Left renal pelvis (tissue), 4 donors: ENCODE measurements at regions not wholly inside any gene's neighbourhood (a gene's known extent, or its start where the extent isn't known, plus 50 kb on each side); places are given as distances from the start of the nearest gene placed in this dataset.

Experiments used
- DNase-seq, 4 donors: peaks; one replicate each; pipeline ENCODE4 v3.0.0-alpha.2; 2013; ENCODE audit warnings: low read depth in 4 of 4, low spot score in 3 of 4

DNA sequence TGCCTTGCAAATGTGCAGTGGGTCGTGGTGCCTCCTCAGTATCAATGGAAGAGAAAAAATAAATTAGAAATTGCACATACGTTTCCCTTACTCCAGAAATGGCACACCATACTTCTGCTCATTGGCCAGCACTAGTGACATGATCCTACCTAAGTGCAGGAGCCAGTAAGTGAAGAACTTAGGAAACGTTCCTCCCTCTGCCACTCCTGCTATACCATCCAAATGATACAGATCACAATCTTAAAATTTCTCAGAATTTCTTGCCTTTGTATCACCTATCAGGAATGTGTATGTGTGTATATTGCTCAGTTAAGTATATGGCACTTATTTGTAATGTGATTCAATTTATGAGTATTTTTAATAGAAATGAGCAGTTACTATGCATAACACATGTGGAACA lies 237.0 kb upstream of the UBE2E3 start:
- no peak for DNase-seq

DNA sequence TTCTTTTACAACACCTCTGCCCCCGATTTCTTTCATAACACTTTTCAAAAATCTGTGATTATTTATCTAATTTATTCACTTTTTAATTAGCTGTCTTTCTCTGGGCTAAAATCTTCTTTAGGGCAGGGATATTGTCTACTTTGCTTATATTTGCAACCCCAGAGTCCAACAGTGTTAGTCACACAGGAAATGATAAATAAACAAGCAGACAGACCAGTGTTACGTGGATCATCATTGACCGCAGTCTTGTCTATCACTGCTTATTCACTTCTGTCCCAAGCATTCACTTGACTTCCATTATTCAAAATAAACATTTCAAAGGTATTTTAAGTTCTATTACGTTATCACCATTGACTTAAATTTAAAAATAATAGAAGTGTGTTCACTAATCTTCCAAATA lies 237.6 kb upstream of the UBE2E3 start:
- DNase-seq: no peak

DNA sequence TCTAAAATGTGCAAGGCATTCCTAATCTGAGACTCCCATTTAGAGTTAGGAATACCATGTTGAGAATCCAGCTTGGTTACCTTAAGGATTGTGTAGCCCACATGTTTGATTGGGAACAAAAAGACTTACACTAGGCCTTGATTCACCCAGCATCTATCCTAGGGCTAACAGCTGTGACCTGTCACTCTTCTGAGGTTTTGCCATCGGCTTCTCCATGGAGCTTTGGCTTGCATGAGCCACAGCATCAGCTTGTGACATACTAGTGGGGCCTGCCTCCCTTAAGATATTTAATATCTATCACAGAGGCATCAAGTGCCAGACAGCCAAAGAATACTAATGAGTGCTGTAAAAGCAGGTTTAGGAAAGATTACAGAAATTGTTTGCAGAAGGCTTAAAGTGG lies 241.3 kb upstream of the UBE2E3 start:
- no peak for DNase-seq

DNA sequence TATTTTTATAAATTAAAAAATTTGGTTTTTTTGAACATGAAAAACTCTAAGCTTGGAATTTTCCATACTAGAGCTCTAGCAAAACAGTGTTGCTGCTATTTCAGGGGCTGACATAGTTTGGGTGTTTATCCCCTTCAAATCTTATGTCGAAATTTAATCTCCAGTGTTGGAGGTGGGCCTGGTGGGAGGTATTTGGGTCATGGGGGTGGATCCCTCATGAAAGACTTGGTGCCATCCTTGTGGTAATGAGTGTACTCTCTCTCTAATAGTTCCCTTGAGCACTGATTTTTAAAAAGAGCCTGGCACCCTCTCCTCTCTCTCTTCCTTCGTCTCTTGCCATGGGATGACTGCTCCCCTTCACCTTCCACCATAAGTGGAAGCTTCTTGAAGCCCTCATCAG lies 244.6 kb upstream of the UBE2E3 start:
- DNase-seq: no peak

DNA sequence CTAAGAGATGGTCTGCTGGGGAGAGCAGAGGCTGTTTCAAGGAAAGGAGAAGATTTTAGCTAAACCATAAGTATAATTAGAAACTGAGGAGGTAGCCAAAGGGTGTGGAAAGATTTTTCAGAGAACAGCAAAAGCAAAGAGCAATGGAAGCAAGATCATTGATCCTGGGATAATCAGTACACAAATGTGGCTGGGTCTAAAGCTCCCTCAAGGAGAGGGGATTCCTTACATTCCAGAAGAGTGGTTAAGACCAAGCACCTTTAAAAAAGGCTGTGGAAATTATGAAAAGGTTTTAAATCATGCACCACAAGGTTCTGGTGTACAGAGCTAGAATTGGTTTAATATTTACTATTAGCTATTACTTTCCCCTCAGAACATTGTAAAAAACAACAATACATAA lies 246.0 kb upstream of the UBE2E3 start:
- no peak for DNase-seq

DNA sequence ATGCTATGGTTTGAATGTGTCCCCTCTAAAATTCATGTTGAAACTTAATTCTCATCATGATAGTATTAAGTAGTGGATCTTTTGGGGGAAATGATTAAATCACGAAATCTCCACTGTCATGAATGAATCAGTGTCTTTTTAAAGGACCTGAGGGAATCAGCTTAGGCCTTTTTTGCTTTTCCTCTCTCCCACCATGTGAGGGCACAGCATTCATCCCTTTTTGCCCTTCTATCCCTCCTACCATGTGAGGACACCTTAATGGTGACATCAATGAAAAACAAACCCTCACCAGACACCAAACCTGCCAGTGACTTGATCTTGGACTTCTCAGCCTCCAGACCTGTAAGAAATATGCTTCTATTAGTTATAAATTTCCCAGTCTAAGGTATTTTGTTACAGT lies 247.1 kb upstream of the UBE2E3 start:
- no peak for DNase-seq

DNA sequence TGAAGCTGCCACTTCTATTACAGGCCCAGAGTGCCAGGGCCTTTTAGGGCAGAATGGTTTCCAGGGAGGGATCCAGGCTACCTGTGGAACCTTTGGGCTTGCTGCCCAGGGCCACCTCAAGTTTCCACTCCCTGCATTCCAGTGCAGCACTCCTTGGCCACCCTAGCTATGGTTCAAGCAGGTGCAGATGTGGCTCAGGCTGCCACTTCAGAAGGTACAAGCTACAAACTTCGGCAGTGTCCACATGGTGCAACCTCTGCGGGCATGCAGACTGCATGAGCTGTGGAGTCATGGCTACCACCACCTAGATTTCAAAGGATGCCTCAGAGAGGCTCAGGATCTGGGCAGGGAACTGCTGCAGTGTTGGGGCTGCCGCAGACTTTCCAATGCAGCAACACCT lies 248.1 kb upstream of the UBE2E3 start:
- DNase-seq: no peak

DNA sequence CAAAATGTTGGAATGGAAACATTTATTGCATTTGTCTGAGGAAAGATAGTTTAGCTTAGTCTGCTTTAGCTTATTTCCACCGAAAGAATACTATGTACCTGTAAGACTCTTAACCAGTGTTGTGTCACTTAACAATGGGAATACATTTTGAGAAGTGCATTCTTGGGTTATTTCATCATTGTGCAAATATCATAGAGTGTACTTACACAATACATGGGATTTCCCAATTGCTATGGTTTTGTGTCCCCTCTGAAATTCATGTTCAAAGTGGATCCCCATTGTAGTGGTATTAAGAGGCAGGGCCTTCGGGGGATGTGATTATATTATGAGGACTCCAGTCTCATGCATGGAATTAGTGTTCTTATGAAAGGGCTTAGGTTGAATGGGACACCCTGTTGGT lies 249.4 kb upstream of the UBE2E3 start:
- no peak for DNase-seq

DNA sequence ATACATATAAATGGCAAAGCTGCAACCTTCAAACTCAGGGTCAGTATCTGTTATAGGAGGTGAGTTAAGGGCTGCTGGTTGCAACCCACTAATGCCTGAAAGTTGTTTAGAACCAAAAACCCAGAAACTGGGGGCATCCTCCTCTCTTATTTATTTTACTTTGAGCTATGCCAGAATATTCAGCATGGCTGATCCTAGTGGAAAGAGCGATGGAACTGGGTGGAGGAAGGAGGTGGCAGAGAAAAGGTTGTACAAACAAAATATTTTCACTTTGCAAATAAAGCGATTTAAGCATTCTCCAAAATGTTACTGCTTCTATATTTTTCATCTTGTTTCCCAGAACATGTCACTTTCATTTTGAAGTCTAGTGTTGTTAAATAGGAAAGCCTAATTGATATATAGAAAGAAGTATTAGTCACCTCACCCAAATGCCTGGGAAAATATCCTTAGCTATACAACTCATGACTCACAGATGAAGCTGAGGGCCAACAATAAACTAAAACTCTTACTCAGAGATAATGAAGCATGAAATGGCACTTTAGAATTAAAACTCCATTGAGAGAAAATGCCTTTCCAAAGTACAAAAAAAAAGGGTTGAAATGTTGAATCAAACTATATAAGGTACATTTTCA lies 251.4 kb upstream of the UBE2E3 start:
- no peak for DNase-seq

DNA sequence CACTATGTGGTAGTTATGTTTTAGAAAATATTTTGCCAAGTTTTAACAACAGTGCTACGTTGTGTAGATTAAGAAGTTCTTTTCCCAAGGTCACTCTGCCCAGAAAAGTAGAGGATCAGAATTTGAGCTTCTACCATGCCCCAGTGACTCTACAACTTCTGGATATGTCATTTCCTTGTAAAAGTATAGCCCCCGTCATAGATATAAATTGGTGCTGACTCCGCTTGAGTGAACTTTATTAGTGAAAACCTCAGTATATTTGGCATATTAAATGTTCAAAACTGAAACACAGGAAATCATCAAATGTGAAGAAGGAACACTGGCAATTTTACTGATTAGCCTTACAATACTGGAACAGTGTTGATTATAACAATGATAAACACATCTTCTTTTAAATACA lies 256.7 kb upstream of the UBE2E3 start:
- no peak for DNase-seq

DNA sequence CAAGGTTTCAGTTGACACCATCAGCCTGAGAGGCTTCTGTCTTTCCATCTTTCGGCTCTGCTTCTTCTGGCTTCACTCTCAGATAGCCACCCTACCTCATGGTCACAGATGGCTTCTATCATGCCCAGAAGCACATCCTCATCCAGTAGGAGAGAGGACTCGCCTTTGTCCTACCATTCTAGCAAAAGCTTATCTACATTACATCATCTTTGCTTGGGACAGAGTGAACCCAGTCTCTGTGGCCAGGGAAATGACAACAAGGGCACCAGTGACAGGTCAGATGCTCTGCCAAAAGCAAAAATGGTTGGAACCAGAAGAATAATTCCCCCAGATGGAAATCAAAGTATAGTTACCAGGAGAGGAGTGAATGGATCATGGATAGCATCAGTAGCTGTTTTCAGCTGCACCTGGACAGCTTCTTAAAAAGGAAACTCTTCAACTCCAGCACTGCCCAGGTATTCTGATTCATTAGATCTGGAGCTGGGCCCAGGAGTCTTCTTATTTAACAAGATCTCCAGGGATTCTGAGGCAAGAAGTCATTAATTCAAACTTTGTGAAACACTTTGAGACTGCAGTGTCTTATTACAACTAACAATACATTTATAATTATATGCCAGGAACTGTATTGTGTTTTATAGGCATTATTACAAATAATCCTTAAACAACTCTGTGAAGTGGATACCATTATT lies 257.7 kb upstream of the UBE2E3 start:
- no peak for DNase-seq

DNA sequence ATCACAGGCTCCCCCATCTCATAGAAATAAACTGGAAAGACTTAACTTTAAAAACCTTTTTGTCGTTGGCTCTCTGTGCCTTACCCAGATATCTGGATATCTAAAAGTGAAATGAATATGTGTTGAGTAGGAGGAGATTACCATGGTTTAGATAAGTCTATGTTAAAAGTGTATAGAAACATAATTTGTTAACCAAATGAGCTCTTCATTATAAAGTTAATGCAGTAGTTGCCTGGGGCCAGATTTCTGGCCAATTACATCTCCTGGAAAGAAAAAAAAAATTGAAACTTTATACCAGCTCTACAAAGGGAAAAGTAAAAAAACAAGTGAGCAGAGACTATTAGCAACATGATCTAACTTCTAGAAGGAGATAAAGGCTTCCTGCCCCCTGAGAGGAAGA lies 259.6 kb upstream of the UBE2E3 start:
- DNase-seq: no peak

DNA sequence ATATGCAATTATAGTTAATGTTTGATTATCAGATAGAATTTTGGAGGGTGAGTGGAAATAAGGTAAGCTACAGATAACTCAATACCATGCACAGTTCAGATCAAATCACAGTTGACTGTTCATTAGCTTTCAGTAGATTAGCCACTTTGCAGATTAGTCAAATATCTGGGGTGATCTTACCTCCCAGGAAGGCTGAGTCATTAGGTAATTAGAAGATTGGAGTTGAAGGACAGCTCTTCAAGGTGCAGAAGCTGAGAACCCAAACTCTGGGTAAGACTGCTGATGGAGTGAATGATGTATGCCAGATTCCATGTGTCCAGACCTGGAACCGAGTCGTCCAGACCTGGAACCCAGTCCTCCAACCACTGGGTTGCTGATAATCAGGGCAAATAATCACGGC lies 262.8 kb upstream of the UBE2E3 start:
- no peak for DNase-seq

DNA sequence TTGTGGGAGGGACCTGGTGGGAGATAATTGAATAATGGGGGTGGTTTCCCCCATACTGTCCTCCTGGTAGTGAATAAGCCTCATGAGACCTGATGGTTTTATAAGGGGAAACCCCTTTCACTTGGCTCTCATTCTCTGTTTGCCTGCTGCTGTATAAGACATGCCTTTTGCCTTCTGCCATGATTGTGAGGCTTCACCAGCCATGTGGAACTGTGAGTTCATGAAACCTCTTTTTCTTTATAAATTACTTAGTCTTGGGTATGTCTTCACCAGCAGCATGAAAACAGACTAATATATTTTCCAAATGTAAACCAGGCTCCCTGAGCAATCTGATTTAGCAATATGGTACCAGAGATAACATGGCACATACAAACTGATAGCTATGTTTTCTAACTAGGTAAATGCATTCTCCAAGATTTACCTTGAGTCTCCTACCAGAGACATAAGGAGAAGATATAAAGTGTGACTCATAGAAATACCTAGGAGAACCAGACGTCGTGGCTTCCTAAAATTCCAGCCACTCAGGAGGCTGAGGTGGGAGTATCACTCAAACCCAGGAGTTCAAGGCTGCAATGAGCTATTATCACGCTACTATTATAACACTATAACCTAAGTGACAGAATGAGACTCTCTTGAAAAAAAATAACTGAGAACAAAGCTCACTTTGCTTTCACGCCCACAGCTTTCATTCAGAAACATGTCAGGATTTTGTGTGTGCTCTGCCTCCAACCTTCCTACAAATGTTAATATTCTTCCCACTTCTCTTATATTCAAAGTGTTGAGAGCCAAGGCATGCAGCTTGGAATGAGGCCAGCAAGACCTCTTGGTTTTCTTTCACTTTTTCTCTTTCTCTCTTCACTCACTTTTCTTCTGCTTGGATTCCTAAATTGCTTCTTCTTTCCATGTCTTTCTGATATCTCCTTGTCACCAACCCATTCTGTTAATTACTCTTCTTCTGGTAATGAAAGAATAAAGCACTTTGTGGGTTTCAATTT lies 263.9 kb upstream of the UBE2E3 start:
- no peak for DNase-seq

DNA sequence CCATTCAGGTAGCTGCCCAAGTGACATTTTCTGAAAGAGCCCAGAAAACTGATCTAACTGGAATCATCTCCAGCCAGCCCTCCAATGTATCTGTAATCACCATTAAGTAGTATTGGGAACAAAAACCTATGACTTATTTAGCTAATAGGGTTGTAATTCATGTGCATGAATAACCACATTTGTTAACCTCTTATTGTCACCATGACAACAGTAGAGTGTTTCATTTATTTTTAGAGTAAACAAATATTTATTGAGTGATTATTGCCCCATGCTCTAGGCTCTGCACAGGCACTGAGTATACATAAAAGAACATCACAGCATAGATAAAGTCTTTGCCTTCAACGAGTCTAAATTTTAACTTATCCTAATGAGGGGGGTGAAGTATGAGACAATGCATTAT lies 265.4 kb upstream of the UBE2E3 start:
- DNase-seq: no peak

DNA sequence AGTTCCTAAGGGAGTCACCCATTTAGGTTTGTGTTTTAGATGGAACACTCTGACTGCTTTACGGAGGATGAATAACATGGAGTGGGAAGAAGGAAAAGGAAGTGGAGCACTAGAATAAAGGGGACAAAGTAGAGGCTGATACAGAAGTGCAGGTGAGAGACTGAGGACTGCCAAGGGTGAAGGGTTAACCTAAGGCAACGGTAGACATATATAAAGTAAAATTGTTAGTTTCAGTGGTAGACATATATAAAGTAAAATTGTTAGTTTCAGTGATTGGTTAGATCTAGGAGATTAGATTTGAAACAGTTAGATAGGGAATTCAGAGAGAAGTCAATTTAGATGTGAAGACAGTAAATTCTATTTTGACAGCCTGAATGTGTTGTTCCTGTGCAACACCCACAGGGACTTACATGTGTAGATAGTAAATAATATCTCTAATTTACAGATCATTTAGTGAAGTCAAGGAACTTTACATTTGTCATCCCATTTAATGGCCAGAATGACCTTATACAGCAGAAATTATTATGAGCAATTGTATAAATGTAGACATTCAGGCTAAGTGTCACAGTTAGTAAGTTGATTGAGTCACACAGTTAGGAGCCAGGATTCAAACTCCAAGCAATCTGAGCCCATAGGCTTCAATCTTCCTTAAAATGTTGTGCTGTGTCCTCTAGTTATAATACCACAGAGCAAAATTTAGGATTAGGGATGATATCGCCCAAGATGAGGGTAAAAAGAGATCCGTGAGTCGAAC lies 270.8 kb upstream of the UBE2E3 start:
- DNase-seq: no peak

DNA sequence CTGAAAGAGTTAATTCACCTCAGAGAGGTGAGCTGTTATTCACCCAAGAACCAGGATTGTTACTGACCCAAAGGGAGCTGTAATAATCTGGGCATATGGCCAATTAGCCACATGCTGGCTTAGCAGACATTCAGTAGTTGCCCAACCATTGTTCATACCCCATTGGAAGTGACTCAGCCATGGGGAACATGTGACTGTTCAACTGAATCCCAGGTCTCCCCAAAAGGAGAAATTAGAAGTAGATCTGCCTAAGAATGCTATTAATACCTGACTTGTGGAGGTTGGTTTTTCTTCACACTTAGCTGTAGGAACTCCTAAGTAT lies 272.6 kb upstream of the UBE2E3 start:
- DNase-seq: no peak

DNA sequence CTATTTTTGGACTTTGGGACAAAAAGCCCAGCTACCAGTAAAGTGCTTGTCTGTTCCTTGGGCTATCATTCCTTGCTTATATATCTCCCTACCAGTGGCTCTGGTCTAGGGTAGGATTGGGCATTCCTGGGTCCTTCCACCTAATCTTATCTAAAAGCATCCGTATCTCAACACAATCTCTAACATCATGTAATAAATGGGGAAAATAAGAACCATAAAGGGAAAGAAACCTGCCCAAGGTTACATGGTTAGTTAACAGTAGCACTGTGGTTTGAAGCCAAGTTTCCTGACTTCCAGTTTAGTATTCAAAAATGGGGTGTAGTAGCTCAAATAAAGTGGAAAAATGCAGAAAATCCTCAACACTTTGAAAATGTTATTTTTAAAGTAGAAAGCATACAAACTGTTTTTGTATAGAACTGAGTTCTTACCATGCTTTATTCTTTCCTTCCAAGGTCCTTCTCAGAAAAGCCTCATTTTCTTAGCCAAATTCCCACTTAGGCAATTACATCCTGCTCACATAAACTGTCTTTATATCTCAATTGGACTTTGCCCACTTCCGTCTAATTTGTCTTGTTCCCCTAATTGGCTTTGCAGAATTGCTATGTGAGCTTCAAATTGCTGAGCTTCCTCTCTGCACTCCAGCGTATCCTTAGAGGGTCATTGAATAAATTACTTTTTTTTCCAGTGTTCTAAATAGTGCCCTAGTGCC lies 273.1 kb upstream of the UBE2E3 start:
- no peak for DNase-seq

DNA sequence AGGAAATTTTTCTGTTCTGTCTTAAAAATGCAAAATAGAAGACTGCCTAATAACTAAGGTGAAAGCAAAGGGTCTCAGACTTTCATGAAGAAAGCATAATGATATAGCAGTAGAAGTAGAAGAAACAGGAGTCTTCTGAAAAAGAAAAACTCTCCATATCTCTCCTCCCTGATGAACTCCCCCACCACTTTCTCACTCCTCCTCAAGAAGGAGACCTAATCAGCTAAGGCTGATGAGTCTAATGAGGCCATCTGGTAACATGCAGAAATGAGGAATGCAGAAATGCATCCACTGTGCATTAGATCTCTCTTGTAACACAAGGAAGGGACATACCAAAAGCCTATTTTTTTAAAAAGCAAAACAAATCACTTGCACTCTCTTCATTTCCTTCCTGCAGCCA lies 273.7 kb upstream of the UBE2E3 start:
- DNase-seq: no peak

DNA sequence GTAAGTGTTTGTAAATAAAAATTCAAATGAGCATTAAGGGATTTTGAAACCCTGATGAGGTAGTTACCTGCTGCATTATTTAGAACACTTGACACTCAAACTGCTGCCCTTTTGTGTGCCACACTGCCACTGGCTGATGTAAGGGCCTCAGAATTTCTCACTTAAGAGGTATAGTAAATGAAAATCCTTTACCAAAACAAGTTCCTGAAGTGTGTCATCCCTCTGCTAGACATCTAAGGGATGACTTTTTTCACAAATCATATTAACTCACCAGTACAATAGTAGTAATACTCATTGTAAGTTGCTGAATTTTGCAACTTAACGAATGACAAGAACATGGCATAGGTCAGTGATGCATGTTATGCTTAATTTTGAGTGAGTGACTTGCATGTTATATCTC lies 274.9 kb upstream of the UBE2E3 start:
- DNase-seq: no peak

DNA sequence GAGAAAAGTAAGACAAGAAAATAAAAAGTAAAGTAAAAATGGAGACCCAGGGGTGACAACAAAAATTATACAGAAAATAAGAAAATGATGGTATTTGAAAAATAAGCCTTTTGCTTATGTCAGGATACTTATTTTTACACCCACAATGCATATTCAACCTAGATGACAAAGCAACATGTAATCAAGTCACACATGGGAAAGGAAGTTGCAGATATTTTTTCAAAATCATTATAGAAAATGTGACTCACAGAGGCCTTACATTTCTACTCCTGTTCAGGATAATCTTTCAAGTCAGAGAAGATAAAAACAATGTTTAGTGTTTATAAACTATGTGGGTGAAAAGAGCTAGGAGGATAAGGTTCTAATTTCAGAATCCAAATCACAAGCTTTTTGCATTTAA lies 275.3 kb upstream of the UBE2E3 start:
- no peak for DNase-seq
